DND-41 (cell line): ENCODE measurements at regions not wholly inside any gene's neighbourhood (a gene's known extent, or its start where the extent isn't known, plus 50 kb on each side); places are given as distances from the start of the nearest gene placed in this dataset.

ENCODE experiments used
- ATAC-seq: fragments of 200-7000 bp; cut with Tn5 transposase; 3 replicates; pipeline ENCODE4 v1.9.1; 2021; ENCODE audit warnings: low read depth; ENCODE audit not compliant: insufficient read depth
- DNase-seq: peaks from one replicate; pipeline ENCODE4 v3.0.0-alpha.2; 2020
- H2AFZ ChIP-seq: 2 replicates; pipeline ENCODE4 v1.6.0; 2012; ENCODE audit warnings: low read depth, low read length
- H3K27ac ChIP-seq: 2 replicates; pipeline ENCODE4 v1.5.1; 2012; ENCODE audit warnings: low read length, inconsistent platforms
- H3K27me3 ChIP-seq: fragments of 200-600 bp; sonication (generic); 2 replicates; pipeline ENCODE4 v1.6.0; 2012; ENCODE audit warnings: low read length, mild to moderate bottlenecking, inconsistent platforms; ENCODE audit not compliant: insufficient read depth, poor library complexity
- H3K36me3 ChIP-seq: 2 replicates; pipeline ENCODE4 v1.5.1; 2012; ENCODE audit warnings: low read length, inconsistent platforms; ENCODE audit not compliant: insufficient read depth
- H3K4me1 ChIP-seq: 2 replicates; pipeline ENCODE4 v1.5.1; 2012; ENCODE audit warnings: mild to moderate bottlenecking, low read length; ENCODE audit not compliant: insufficient read depth
- H3K4me2 ChIP-seq: 2 replicates; pipeline ENCODE4 v1.6.0; 2012; ENCODE audit warnings: mild to moderate bottlenecking, moderate library complexity, low read length, inconsistent platforms; ENCODE audit not compliant: insufficient read depth
- H3K4me3 ChIP-seq, 2 experiments: fragments of 200-600 bp in 1 of 2; shearing (Covaris generic) in 1 of 2; 2 replicates each; pipeline ENCODE4 v1.5.1; 2012 to 2016; ENCODE audit warnings: inconsistent platforms in 2 of 2, low read length in 2 of 2, mild to moderate bottlenecking in 2 of 2, low read depth in 1 of 2, moderate library complexity in 1 of 2
- H3K79me2 ChIP-seq: 2 replicates; pipeline ENCODE4 v1.6.0; 2012; ENCODE audit warnings: low read length, inconsistent platforms; ENCODE audit not compliant: insufficient read depth
- H3K9ac ChIP-seq: 2 replicates; pipeline ENCODE4 v1.6.0; 2012; ENCODE audit warnings: low read depth, mild to moderate bottlenecking, inconsistent platforms, low read length, moderate library complexity
- H3K9me3 ChIP-seq: 2 replicates; pipeline ENCODE4 v1.5.1; 2012; ENCODE audit warnings: low read length, moderate library complexity, mild to moderate bottlenecking, inconsistent platforms; ENCODE audit not compliant: insufficient read depth, severe bottlenecking
- H4K20me1 ChIP-seq: 2 replicates; pipeline ENCODE4 v1.6.0; 2012; ENCODE audit warnings: low read length; ENCODE audit not compliant: insufficient read depth
- EZH2 ChIP-seq: IDR thresholded peaks from 3 replicates; pipeline ENCODE4 v1.6.1; 2012; ENCODE audit warnings: borderline replicate concordance, low read depth, mild to moderate bottlenecking, moderate library complexity, low read length, inconsistent platforms; ENCODE audit not compliant: severe bottlenecking
- TF ChIP-seq, protein P1 (sequence below): IDR thresholded peaks from 2 replicates; pipeline ENCODE4 v1.5.1; 2012; ENCODE audit warnings: borderline replicate concordance, low read length, moderate library complexity, mild to moderate bottlenecking; ENCODE audit not compliant: poor library complexity, severe bottlenecking; ENCODE audit errors: extremely low read depth

DNA sequence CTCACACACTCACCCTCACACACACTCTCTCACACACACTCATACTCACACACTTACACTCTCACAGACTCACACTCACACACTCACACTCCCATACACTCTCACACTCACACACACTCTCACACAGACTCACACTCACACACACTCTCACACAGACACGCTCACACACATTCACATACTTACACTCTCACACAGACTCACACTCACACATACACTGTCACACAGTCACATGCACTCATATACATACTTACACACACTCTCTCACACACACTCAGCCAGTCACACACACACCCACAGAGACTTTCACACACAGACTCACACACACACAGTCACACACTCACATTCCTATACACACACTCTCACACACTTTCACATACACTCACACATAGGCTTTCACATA lies 1478.8 kb downstream of the BRD1 start:
- TF ChIP-seq, protein P1, sequence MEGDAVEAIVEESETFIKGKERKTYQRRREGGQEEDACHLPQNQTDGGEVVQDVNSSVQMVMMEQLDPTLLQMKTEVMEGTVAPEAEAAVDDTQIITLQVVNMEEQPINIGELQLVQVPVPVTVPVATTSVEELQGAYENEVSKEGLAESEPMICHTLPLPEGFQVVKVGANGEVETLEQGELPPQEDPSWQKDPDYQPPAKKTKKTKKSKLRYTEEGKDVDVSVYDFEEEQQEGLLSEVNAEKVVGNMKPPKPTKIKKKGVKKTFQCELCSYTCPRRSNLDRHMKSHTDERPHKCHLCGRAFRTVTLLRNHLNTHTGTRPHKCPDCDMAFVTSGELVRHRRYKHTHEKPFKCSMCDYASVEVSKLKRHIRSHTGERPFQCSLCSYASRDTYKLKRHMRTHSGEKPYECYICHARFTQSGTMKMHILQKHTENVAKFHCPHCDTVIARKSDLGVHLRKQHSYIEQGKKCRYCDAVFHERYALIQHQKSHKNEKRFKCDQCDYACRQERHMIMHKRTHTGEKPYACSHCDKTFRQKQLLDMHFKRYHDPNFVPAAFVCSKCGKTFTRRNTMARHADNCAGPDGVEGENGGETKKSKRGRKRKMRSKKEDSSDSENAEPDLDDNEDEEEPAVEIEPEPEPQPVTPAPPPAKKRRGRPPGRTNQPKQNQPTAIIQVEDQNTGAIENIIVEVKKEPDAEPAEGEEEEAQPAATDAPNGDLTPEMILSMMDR: no peak
- TF ChIP-seq EZH2: no peak
- no peak for ATAC-seq

GRCh38 chr22:48347311-48347710 lies 1480.4 kb downstream of the BRD1 start:
- Histone ChIP-seq H4K20me1 (no peaks in the 10 kb centered on the region), H3K4me2 (no peak overlapping the region), H3K27me3 (peaks cover 4% of the 10 kb centered on the region), H2AFZ (no peak overlapping the region), H3K9me3 (no peaks in the 10 kb centered on the region), H3K9ac (no peak overlapping the region), H3K4me3 (no peak overlapping the region), H3K27ac (no peak overlapping the region), H3K4me1 (no peaks in the 10 kb centered on the region), H3K36me3 (no peaks in the 10 kb centered on the region), H3K79me2 (no peaks in the 10 kb centered on the region)
- ATAC-seq (no peak), DNase-seq (no peak)
- TF ChIP-seq EZH2: no peak
- TF ChIP-seq, protein P1: no peak

More for the DNA sequence above, 1478.8 kb downstream of the BRD1 start:
- Histone ChIP-seq H3K27me3 (peaks cover 4% of the 10 kb centered on the region), H3K9me3 (no peaks in the 10 kb centered on the region), H2AFZ (no peak overlapping the region), H3K36me3 (no peaks in the 10 kb centered on the region), H3K79me2 (no peaks in the 10 kb centered on the region), H3K4me3 (no peak overlapping the region), H3K4me1 (no peaks in the 10 kb centered on the region), H3K27ac (no peak overlapping the region), H3K4me2 (no peak overlapping the region), H3K9ac (no peak overlapping the region), H4K20me1 (no peaks in the 10 kb centered on the region)
- no peak for DNase-seq

DNA sequence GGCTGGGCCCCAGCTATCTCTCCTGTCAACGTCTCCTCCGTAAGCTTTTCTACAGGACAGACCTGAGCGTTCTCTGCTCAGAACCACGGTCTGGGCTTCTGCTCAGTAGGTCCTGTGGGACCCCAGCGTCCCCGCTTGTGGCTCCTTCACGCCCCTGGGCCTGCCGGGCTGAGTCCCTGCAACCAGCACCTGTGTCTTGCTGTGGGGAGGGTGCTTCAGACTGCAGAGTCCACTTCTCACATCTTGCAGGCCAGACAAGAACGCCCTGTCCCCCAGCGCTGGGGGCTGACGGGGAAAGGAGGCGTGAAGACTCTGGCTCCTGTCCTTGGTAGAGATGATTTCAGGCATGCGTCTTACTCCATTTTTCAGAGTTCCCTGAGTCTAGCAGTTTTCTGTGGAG lies 1480.8 kb downstream of the BRD1 start:
- H3K4me1 ChIP-seq: no peaks in the 10 kb centered on the region
- H4K20me1 ChIP-seq: no peaks in the 10 kb centered on the region
- ATAC-seq (no peak), DNase-seq (no peak)
- H3K9ac ChIP-seq: no peak overlapping the region
- no peak overlapping the region for H3K4me2 ChIP-seq
- peaks cover 4% of the 10 kb centered on the region for H3K27me3 ChIP-seq
- H3K4me3 ChIP-seq: no peak overlapping the region
- TF ChIP-seq, protein P1: no peak
- no peak for TF ChIP-seq EZH2
- H2AFZ ChIP-seq: no peak overlapping the region
- H3K9me3 ChIP-seq: no peaks in the 10 kb centered on the region
- no peaks in the 10 kb centered on the region for H3K36me3 ChIP-seq
- no peak overlapping the region for H3K27ac ChIP-seq
- no peaks in the 10 kb centered on the region for H3K79me2 ChIP-seq

- Histone ChIP-seq H3K27me3 (peaks cover 4% of the 10 kb centered on the region), H3K79me2 (no peaks in the 10 kb centered on the region), H3K36me3 (no peaks in the 10 kb centered on the region), H3K9me3 (no peaks in the 10 kb centered on the region), H3K27ac (no peak overlapping the region), H2AFZ (no peak overlapping the region), H3K9ac (no peak overlapping the region), H4K20me1 (no peaks in the 10 kb centered on the region), H3K4me1 (no peaks in the 10 kb centered on the region), H3K4me3 (no peak overlapping the region), H3K4me2 (no peak overlapping the region)
- ATAC-seq (no peak), DNase-seq (no peak)
- TF ChIP-seq EZH2: no peak
- TF ChIP-seq, protein P1: no peak
Observed at GRCh38 chr22:48346311-48346710, 1481.4 kb downstream of the BRD1 start.
